ENCODE measurements at regions not wholly inside any gene's neighbourhood (a gene's known extent, or its start where the extent isn't known, plus 50 kb on each side); places are given as distances from the start of the nearest gene placed in this dataset.

DNA sequence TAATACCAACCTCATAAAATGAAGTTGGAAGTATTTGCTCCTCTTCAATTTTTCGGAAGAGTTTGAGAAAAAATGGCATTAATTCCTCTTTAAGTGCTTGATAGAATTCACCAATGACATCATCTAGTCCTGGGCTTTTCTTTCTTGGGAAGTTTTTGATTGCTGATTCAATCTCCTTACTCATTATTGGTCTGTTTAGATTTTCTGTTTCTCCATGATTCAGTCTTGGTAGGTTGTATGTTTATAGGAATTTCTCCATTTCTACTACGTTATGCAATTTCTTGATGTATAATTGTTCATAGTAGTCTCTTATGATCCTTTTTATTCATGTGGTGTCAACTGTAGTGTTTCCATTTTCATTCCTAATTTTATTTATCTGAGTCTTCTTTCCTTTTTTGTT lies 141.5 kb upstream of the PRNP start:
- Histone ChIP-seq H3K4me1 (ENCODE audit: control insufficient read depth, extremely low read depth, insufficient read depth, low read length) (peaks cover 20% of the 10 kb centered on the region), H3K9me3 (ENCODE audit: control insufficient read depth, insufficient read depth, low read depth, low read length) (no peaks in the 10 kb centered on the region), H3K36me3 (ENCODE audit: control insufficient read depth, insufficient read depth, low read length) (no peaks in the 10 kb centered on the region), H3K9ac (ENCODE audit: insufficient read depth, low read length) (no peak overlapping the region), H3K4me3 (replicated peaks in 1 of 4; ENCODE audit: control extremely low read depth in 1 of 4, insufficient read depth in 1 of 4, low read depth in 3 of 4, low read length in 4 of 4) (no peak overlapping the region), H3K27ac (ENCODE audit: insufficient read depth, low read length) (peak overlapping the region; percentile 26), H3K27me3 (ENCODE audit: control insufficient read depth, insufficient read depth, low read length) (no peaks in the 10 kb centered on the region), H2AFZ (ENCODE audit: low read length) (no peak overlapping the region), H3K79me2 (ENCODE audit: control insufficient read depth, insufficient read depth, low read length) (no peaks in the 10 kb centered on the region), H3K4me2 (ENCODE audit: extremely low read depth, insufficient read depth, low read length) (no peak overlapping the region), H4K20me1 (ENCODE audit: control insufficient read depth, extremely low read depth, insufficient read depth, low read length) (no peaks in the 10 kb centered on the region)
- TF ChIP-seq, protein P1, sequence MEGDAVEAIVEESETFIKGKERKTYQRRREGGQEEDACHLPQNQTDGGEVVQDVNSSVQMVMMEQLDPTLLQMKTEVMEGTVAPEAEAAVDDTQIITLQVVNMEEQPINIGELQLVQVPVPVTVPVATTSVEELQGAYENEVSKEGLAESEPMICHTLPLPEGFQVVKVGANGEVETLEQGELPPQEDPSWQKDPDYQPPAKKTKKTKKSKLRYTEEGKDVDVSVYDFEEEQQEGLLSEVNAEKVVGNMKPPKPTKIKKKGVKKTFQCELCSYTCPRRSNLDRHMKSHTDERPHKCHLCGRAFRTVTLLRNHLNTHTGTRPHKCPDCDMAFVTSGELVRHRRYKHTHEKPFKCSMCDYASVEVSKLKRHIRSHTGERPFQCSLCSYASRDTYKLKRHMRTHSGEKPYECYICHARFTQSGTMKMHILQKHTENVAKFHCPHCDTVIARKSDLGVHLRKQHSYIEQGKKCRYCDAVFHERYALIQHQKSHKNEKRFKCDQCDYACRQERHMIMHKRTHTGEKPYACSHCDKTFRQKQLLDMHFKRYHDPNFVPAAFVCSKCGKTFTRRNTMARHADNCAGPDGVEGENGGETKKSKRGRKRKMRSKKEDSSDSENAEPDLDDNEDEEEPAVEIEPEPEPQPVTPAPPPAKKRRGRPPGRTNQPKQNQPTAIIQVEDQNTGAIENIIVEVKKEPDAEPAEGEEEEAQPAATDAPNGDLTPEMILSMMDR (conservative IDR thresholded peaks at IDR 0.05 in 1 of 2, IDR thresholded peaks at IDR 0.05 in 1 of 2; ENCODE audit: low read depth in 1 of 2, low read length in 2 of 2): no peak
- TF ChIP-seq EZH2 (IDR thresholded peaks at IDR 0.05; ENCODE audit: low read length, missing control alignments): no peak
- DNase-seq (ENCODE audit: low read depth in 2 of 2): peak; percentile 79 to 91

DNA sequence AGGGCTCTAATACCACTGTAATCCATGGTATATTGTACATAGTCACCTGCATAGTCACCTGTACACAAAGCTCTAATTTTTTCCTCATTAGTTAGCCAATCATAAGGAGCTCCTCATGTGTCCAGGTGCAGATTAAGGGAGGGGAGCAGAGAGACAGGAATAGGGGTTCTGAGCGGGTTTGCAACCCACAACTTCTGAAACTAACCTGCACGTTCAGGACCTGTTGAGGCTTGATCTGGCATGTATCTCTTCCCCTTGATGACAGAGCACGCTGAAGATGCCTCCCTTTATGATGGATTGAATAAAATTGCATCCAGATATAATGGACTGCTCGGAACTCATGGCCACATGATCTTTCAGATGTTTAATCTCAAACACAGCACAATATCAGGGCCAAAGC lies 144.0 kb upstream of the PRNP start:
- no peaks in the 10 kb centered on the region for H3K27me3 ChIP-seq (ENCODE audit: control insufficient read depth, insufficient read depth, low read length)

DNA sequence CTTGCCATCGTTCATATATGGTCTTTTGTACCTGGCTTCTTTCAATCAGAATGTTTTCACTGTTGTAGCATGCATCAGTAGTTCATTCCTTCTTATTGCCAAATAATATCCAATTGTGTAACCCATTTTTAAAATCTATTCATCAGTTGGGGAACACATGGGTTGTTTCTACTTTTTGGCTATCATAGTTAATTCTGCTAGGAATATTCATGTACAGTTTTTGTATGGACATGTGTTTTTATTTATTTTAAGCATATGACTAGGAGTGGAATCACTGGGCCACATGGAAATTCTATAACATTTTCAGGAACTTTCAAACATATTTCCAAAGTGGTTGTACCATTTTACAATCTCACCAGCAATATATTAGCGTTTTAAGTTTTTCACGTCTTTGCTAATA lies 151.9 kb upstream of the PRNP start:
- H3K4me1 ChIP-seq (ENCODE audit: control insufficient read depth, extremely low read depth, insufficient read depth, low read length): peaks cover 4% of the 10 kb centered on the region
- H3K4me3 ChIP-seq (replicated peaks in 1 of 4; ENCODE audit: control extremely low read depth in 1 of 4, insufficient read depth in 1 of 4, low read depth in 3 of 4, low read length in 4 of 4): no peak overlapping the region
- H3K79me2 ChIP-seq (ENCODE audit: control insufficient read depth, insufficient read depth, low read length): no peaks in the 10 kb centered on the region
- H3K36me3 ChIP-seq (ENCODE audit: control insufficient read depth, insufficient read depth, low read length): no peaks in the 10 kb centered on the region
- no peaks in the 10 kb centered on the region for H3K9me3 ChIP-seq (ENCODE audit: control insufficient read depth, insufficient read depth, low read depth, low read length)
- H4K20me1 ChIP-seq (ENCODE audit: control insufficient read depth, extremely low read depth, insufficient read depth, low read length): no peaks in the 10 kb centered on the region
- no peaks in the 10 kb centered on the region for H3K27me3 ChIP-seq (ENCODE audit: control insufficient read depth, insufficient read depth, low read length)
- H3K27ac ChIP-seq (ENCODE audit: insufficient read depth, low read length): no peak overlapping the region
- no peak overlapping the region for H3K9ac ChIP-seq (ENCODE audit: insufficient read depth, low read length)
- no peak for DNase-seq (ENCODE audit: low read depth in 2 of 2)
- no peak overlapping the region for H3K4me2 ChIP-seq (ENCODE audit: extremely low read depth, insufficient read depth, low read length)
- TF ChIP-seq EZH2 (IDR thresholded peaks at IDR 0.05; ENCODE audit: low read length, missing control alignments): no peak
- TF ChIP-seq, protein P1 (conservative IDR thresholded peaks at IDR 0.05 in 1 of 2, IDR thresholded peaks at IDR 0.05 in 1 of 2; ENCODE audit: low read depth in 1 of 2, low read length in 2 of 2): no peak
- no peak overlapping the region for H2AFZ ChIP-seq (ENCODE audit: low read length)

More for the DNA sequence above, 144.0 kb upstream of the PRNP start:
- no peak overlapping the region for H3K4me2 ChIP-seq (ENCODE audit: extremely low read depth, insufficient read depth, low read length)
- H3K9ac ChIP-seq (ENCODE audit: insufficient read depth, low read length): no peak overlapping the region
- H3K27ac ChIP-seq (ENCODE audit: insufficient read depth, low read length): no peak overlapping the region
- no peaks in the 10 kb centered on the region for H3K79me2 ChIP-seq (ENCODE audit: control insufficient read depth, insufficient read depth, low read length)
- no peaks in the 10 kb centered on the region for H3K36me3 ChIP-seq (ENCODE audit: control insufficient read depth, insufficient read depth, low read length)
- H2AFZ ChIP-seq (ENCODE audit: low read length): no peak overlapping the region
- TF ChIP-seq, protein P1 (conservative IDR thresholded peaks at IDR 0.05 in 1 of 2, IDR thresholded peaks at IDR 0.05 in 1 of 2; ENCODE audit: low read depth in 1 of 2, low read length in 2 of 2): no peak
- no peak for TF ChIP-seq EZH2 (IDR thresholded peaks at IDR 0.05; ENCODE audit: low read length, missing control alignments)
- peaks cover 16% of the 10 kb centered on the region for H3K4me1 ChIP-seq (ENCODE audit: control insufficient read depth, extremely low read depth, insufficient read depth, low read length)
- no peak for DNase-seq (ENCODE audit: low read depth in 2 of 2)
- H3K9me3 ChIP-seq (ENCODE audit: control insufficient read depth, insufficient read depth, low read depth, low read length): no peaks in the 10 kb centered on the region
- H3K4me3 ChIP-seq (replicated peaks in 1 of 4; ENCODE audit: control extremely low read depth in 1 of 4, insufficient read depth in 1 of 4, low read depth in 3 of 4, low read length in 4 of 4): no peak overlapping the region
- no peaks in the 10 kb centered on the region for H4K20me1 ChIP-seq (ENCODE audit: control insufficient read depth, extremely low read depth, insufficient read depth, low read length)

Data from fibroblast of lung (primary cell).